Renal cortical epithelial cell (primary cell): ENCODE measurements at regions not wholly inside any gene's neighbourhood (a gene's known extent, or its start where the extent isn't known, plus 50 kb on each side); places are given as distances from the start of the nearest gene placed in this dataset.

Experiments
- DNase-seq: peaks from one replicate; pipeline ENCODE4 v3.0.0-alpha.2; 2011; ENCODE audit warnings: low read depth

DNA sequence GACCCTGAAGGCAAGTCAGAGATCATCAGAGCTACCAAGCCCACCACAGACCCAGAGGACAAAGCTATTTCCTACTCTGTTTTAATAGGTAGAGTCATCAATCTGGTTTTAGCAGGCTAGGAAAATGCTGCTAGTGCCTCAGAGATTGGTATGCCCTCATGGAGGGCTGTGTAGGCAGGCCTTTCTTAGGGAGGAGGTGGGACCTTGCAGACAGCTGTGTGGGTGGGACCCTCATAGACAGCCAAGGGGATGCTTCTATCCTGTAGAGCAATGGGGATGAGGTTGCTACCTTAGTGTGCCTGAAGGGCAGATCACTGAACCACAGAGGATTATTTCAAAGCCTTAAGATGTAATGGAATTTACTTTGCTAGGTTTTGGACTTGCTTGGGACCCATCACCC, 534.9 kb upstream of the KLF12 start:
- no peak for DNase-seq

DNA sequence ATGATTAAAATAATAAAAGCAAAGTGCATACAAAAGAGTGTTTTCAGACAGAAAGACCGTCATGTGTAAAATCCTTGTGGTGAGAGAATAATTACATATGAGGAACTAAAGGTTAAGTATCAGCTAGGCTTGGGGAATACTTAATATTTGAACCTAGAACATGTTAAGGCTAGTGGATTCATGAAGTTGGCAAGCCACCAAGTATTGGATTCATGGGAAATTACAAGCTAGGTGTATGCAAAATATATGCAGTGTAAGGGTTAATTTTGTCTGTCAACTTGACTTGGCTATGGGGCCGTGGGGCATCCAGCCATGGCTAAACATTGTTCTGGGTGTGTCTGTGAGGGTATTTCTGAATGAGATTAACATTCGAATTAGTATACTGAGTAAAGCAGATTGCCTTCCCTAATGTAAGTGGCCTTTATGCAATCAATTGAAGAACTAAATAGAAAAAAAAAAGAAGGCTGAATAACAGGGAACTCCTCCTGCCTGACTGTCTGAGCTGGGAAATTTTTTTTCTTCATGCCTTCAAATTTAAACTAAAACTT, 533.5 kb upstream of the KLF12 start:
- no peak for DNase-seq

DNA sequence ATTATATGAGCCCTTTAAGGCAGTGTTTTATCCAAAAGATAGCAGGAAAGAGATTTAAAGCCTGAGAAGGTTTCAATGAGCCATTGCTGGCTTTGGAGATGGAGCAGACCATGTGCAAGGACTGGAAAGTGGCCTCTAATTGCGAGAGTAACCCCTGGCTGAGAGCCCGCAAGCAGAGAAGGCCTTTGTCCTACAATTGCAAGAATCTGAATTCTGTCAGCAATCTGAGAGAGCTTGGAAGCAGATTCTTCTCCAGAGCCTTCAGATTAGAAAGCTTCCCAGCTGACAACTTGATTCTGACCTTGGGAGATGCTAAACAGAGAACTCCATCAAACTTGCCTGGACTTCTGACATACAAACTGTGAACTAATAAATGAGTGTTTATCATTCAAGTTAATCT, 528.7 kb upstream of the KLF12 start:
- no peak for DNase-seq

- no peak for DNase-seq
Measured at GRCh38 chr13:74661851-74662250, 527.6 kb upstream of the KLF12 start.

DNA sequence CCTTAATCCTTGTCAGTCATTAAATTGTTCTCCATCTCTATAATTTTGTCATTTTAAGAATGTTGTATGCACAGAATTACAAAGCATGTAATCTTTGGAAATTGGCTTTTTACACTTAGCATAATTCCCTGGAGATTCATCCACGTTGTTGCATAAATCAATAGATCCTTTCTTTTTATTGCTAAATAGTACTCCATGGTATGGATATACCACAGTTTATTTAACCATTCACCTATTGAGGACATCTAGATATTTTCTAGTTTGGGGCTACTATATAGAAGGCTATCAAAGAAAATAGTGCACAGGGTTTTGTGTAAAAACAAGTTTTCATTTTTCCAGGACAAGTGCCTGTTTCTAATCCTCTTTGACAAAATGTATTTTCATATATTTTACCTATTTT, 523.6 kb upstream of the KLF12 start:
- DNase-seq = no peak

- no peak for DNase-seq
Measured at GRCh38 chr13:74651121-74651520, 516.9 kb upstream of the KLF12 start.

- DNase-seq = no peak
Measured at GRCh38 chr13:74647991-74648390, 513.8 kb upstream of the KLF12 start.

GRCh38 chr13:74647211-74647610, 513.0 kb upstream of the KLF12 start:
- no peak for DNase-seq

DNA sequence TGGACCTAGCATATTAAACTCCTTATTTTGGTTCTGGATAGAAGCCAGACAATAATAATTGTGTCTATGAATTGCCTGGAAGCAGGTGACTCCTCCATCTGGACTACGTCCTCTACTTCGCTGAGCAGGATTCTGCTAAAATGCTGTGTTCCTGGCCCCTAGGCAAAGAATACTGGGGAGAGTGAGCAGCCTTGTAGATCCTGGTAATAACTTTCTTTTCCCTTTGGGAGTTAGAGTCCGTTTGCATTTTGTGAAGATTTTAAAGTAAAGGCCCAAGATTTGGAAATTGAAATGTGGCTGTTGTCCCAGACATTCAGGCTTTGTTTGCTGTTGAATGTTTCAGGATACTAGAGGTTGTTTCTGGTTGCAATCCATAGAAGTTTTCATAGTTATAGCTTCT, 511.9 kb upstream of the KLF12 start:
- no peak for DNase-seq

DNA sequence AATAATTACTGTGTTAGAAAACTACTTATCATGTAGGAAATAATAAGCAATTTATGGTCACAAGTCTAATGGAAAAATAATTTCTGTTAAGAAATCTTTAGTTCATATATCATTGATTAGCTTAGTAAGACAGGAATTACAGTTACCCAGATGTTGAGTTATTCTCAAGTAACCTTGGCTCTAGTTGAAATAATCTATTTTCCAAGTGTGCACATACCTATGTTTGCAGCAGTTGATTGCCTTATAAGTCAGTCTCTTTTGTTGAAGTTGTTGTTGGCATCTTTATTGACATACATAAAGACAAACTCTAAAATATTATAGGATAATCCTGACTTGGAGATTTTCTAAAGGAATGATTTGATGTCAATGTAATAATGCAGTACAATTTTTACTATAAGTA, 511.4 kb upstream of the KLF12 start:
- DNase-seq = no peak

DNA sequence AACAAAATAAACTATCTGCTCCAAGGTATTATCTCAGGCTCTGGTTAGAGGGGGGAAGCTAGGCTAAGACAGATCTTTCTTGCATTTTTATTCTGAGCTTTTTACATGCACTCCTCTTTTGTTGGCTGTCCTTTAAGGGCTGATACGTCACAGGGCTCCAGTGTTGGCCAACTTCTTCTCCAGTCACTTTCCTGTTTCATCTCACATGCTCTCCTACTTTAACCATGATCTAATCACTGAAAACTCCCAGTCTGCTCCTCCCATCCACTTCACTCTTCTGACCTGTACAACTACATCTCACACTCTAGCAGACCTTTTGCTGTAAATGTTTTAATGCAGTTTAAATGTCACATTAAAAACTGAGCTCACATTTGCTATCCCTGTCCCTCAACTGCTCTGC, 510.0 kb upstream of the KLF12 start:
- no peak for DNase-seq

- DNase-seq = peak; percentile 15
Measured at GRCh38 chr13:74641586-74641985, 507.4 kb upstream of the KLF12 start.

DNA sequence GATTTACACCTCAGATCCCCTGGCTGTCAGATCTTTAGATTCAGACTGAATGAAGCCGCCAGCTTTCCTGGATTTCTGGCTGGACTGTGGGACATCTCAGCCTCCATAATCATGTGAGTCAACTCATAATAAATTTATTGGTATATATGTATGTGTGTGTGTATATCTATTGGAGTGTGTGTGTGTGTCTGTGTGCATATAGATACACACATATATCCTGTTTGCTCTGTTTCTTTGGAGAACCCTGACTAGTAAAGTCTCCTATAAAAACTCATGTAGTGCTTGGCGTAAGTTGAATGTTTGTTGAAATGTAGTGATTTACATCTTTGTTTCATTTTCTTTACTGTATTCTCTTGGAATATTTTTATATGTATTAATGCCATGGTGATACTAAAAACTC, 499.5 kb upstream of the KLF12 start:
- DNase-seq = no peak

GRCh38 chr13:74629985-74630384, 495.8 kb upstream of the KLF12 start:
- no peak for DNase-seq

DNA sequence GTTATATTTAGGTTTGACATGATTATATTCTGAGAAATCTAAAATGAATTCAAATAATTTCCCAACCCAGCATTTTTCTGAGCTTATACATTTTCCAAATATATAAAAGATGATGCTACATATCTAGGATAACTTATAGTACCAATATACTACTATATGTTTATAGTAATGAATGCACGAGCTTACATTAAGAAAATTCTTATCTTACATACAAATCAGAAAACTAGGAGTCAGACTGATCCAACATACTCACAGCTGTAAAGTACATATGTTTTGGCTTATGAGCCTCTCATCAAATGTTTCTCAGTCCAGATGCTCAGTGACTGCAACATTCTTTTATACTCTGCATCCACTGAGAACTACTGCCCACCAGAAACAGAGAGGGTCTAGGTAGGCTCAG, 491.3 kb upstream of the KLF12 start:
- no peak for DNase-seq

GRCh38 chr13:74623761-74624160, 489.6 kb upstream of the KLF12 start:
- no peak for DNase-seq

GRCh38 chr13:74622284-74622683, 488.1 kb upstream of the KLF12 start:
- no peak for DNase-seq

GRCh38 chr13:74620711-74621110, 486.5 kb upstream of the KLF12 start:
- DNase-seq = no peak

DNA sequence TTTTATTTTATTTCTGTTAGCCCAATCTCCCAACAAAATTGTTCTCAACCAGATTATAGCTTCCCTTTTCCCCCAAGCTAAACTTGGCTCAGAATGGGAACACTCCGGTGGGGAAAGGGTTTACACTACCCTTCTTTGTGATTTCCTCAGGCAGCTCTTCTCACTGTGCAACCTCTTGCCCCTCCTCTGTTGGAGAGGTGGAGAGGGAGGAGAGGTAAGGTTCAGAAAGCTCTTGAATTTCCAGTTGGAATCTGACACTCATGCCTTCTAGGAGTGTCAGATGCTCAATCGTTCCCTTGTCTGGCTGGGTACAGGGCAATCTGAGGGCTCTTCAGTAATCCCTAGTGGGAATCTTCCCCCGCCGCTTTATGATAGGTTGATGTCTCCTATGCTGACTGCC, 486.1 kb upstream of the KLF12 start:
- no peak for DNase-seq

DNA sequence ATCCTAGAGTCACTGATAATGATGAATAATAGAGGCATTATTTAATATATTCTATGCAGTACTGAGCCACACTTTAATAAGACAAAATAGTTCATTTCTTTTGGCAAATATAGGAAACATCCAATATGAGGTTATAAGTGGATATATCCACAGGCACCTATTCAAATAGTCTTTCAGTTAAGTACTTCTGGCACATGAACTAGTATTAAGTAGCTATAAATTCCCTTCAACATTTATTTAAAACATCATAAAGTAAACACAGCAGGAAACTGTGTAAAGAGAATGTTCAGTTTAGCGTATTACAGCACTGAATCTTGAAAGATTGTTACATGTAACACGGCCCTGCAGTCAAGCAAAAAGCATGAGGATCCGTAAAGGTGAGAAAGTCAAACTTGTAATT, 463.3 kb upstream of the KLF12 start:
- no peak for DNase-seq

GRCh38 chr13:74596691-74597090, 462.5 kb upstream of the KLF12 start:
- DNase-seq = no peak

- no peak for DNase-seq
Measured at GRCh38 chr13:74593688-74594087, 459.5 kb upstream of the KLF12 start.

DNA sequence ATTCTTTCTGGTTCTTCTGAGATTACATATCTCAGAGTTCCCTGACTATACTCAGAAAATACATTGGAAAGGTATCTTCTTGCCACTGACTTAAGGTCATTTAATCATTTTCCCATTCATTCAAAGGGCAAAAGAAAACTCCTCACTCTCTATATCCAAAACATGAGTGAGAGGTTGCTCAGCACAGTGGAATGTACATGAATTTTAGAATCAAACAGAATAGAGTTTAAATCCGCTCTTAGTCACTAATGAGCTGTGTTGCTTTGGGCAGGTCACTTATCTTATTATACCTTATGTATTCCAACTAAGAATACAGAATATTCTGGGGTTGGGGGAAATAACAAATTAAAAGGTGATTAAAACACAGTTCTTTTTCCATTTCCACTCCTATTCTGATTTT, 452.6 kb upstream of the KLF12 start:
- no peak for DNase-seq

- no peak for DNase-seq
Measured at GRCh38 chr13:74576420-74576819, 442.2 kb upstream of the KLF12 start.

DNA sequence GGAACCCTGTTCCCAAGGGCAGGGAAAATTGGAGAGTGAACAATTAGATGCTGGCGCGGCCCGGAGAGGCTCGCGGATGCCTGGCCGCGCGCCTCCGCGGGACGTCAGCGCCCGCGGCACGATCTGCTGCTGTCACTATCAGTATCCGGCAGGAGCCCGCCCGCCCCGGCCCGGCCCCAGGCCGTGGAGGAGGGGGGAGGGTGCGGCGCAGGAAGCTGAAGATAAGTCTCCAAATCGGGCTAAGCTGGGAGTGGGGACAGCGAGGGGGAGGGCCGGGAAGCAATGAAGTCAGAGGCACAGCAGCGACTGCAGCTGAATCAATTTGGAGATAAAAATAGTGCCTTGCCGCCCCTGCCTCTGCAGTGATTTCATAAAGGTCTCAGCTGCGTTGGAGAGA, 441.5 kb upstream of the KLF12 start:
- DNase-seq = no peak
